ENCODE measurements at regions not wholly inside any gene's neighbourhood (a gene's known extent, or its start where the extent isn't known, plus 50 kb on each side); places are given as distances from the start of the nearest gene placed in this dataset.
"Not testable (repeated sequence)": the region's sequence is repeated elsewhere in the genome, so short reads cannot be mapped to it uniquely, and the experiment has no call there.

GRCh38 chr2:182552232-182552631 is 125.4 kb upstream of the PDE1A start:
- not testable (repeated sequence) for TF ChIP-seq STAT5B (CRISPR knock-in tag; IDR thresholded peaks at IDR 0.05); ZNF778 (CRISPR knock-in tag; IDR thresholded peaks at IDR 0.05); FOSL1 (tag; conservative IDR thresholded peaks at IDR 0.05); CTCF (IDR thresholded peaks at IDR 0.05 in 2 of 3, conservative IDR thresholded peaks at IDR 0.05 in 1 of 3; ENCODE audit: insufficient read depth in 2 of 3, low read depth in 1 of 3, low read length in 3 of 3); ZNF274 (IDR thresholded peaks at IDR 0.05; ENCODE audit: borderline replicate concordance, low read depth, low read length); ZBTB40 (IDR thresholded peaks at IDR 0.05); ZBTB40 (CRISPR knock-in tag; IDR thresholded peaks at IDR 0.05); FOXP1 (CRISPR knock-in tag; IDR thresholded peaks at IDR 0.05)

All from K562 (cell line).